ENCODE measurements at regions not wholly inside any gene's neighbourhood (a gene's known extent, or its start where the extent isn't known, plus 50 kb on each side); places are given as distances from the start of the nearest gene placed in this dataset.

DNA sequence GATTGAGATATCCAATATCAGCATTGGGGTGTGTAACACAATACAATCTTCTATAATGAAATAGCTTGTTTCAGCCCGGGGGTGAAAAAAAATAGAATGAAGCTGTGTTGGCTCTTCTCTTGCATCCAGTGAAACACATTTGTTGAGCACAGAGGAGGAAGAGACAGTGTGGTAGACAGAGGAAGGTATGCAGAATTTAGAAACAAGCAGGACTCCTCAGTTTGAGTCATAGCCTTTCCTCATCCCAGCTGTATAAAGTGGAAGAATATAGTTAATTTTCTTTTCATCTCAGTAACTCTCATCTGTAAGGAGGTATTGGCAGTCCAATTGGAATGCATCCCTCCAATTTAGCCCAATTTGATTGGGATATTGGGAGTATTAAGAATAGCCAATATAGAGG lies 302.2 kb upstream of the VLDLR start:
- Histone ChIP-seq H4K8ac (ENCODE audit: low read depth, low read length) (no peak overlapping the region), H2BK15ac (replicated peaks; ENCODE audit: low read depth) (no peak overlapping the region), H3K4ac (ENCODE audit: low read depth, low read length) (no peak overlapping the region), H3K4me1 (ENCODE audit: control insufficient read depth, low read depth, low read length) (no peaks in the 10 kb centered on the region), H2BK5ac (ENCODE audit: low read length) (no peak overlapping the region), H3K27ac (ENCODE audit: low read depth, low read length) (no peak overlapping the region), H3K79me1 (ENCODE audit: low read length) (no peaks in the 10 kb centered on the region), H3K9ac (ENCODE audit: low read length) (no peak overlapping the region), H3K4me3 (ENCODE audit: low read length) (no peak overlapping the region), H2BK120ac (ENCODE audit: low read depth, low read length) (no peak overlapping the region), H2AK5ac (ENCODE audit: low read length) (no peak overlapping the region), H3K79me2 (ENCODE audit: control insufficient read depth, insufficient read depth, low read length) (no peaks in the 10 kb centered on the region), H3K27me3 (ENCODE audit: insufficient read depth, low read length, poor library complexity) (no peaks in the 10 kb centered on the region), H3K18ac (ENCODE audit: low read length) (no peak overlapping the region), H3K4me2 (ENCODE audit: low read length) (no peak overlapping the region), H3K23ac (ENCODE audit: low read length) (no peak overlapping the region), H4K5ac (ENCODE audit: low read length) (no peak overlapping the region), H3K36me3 (ENCODE audit: control insufficient read depth, insufficient read depth, low read length) (no peaks in the 10 kb centered on the region), H3K56ac (ENCODE audit: low read length) (no peak overlapping the region)
- WGBS (ENCODE audit: extremely low coverage, insufficient coverage, low lambda C conversion rate), result no CpG with 5 or more reads among the region's 1 CpG
- no peak for DNase-seq

DNA sequence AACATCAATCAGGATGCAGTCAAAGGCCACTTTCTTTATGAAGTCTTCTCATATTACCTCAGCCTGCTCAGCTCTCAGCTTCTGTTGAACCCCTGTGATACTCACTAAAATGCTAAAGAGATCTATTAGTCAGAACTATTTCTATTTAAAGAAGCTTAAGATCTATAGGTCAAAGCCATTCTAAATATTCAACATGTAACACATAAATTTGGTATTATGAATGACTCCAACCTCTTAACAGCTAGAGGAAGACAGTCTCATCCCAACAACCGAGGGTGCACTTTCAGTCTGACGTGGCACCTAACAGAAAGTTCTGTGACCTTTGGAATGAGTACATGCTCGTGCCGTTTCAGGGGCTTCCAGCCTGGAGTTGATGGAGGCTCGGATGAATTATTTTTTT lies 301.5 kb upstream of the VLDLR start:
- Histone ChIP-seq H2AK5ac (ENCODE audit: low read length) (no peak overlapping the region), H4K5ac (ENCODE audit: low read length) (no peak overlapping the region), H3K4me1 (ENCODE audit: control insufficient read depth, low read depth, low read length) (no peaks in the 10 kb centered on the region), H3K4ac (ENCODE audit: low read depth, low read length) (no peak overlapping the region), H3K27me3 (ENCODE audit: insufficient read depth, low read length, poor library complexity) (no peaks in the 10 kb centered on the region), H4K8ac (ENCODE audit: low read depth, low read length) (no peak overlapping the region), H3K79me1 (ENCODE audit: low read length) (no peaks in the 10 kb centered on the region), H3K9ac (ENCODE audit: low read length) (no peak overlapping the region), H3K4me2 (ENCODE audit: low read length) (no peak overlapping the region), H3K36me3 (ENCODE audit: control insufficient read depth, insufficient read depth, low read length) (no peaks in the 10 kb centered on the region), H2BK15ac (replicated peaks; ENCODE audit: low read depth) (no peak overlapping the region), H3K4me3 (ENCODE audit: low read length) (no peak overlapping the region), H3K18ac (ENCODE audit: low read length) (no peak overlapping the region), H2BK5ac (ENCODE audit: low read length) (no peak overlapping the region), H3K27ac (ENCODE audit: low read depth, low read length) (no peak overlapping the region), H3K79me2 (ENCODE audit: control insufficient read depth, insufficient read depth, low read length) (no peaks in the 10 kb centered on the region), H2BK120ac (ENCODE audit: low read depth, low read length) (no peak overlapping the region), H3K23ac (ENCODE audit: low read length) (no peak overlapping the region), H3K56ac (ENCODE audit: low read length) (no peak overlapping the region)
- DNase-seq, result no peak
- no CpG with 5 or more reads among the region's 5 CpGs for WGBS (ENCODE audit: extremely low coverage, insufficient coverage, low lambda C conversion rate)

DNA sequence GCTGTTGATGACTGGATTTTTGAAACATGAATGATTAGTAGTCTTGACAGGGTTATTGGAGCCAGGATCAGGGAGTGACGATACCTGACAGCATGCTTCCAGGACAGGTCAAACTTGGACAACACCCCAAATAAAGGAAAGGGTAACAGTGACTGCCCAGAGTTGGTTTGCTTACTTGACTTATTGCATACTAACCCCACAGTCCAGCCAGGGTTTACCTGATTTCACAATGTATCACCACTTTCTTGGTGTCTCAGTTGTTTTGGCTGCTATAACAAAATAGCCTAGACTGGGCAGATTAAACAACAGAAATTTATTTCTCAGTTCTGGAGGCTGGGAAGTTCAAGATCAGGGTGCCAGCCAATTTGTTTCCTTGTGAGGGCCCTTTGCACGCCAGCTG lies 301.0 kb upstream of the VLDLR start:
- no peak for DNase-seq
- Histone ChIP-seq H4K5ac (ENCODE audit: low read length) (no peak overlapping the region), H3K56ac (ENCODE audit: low read length) (no peak overlapping the region), H3K4me3 (ENCODE audit: low read length) (no peak overlapping the region), H3K18ac (ENCODE audit: low read length) (no peak overlapping the region), H3K4me2 (ENCODE audit: low read length) (no peak overlapping the region), H2BK15ac (replicated peaks; ENCODE audit: low read depth) (no peak overlapping the region), H3K9ac (ENCODE audit: low read length) (no peak overlapping the region), H3K27ac (ENCODE audit: low read depth, low read length) (no peak overlapping the region), H2AK5ac (ENCODE audit: low read length) (no peak overlapping the region), H3K4me1 (ENCODE audit: control insufficient read depth, low read depth, low read length) (no peaks in the 10 kb centered on the region), H3K4ac (ENCODE audit: low read depth, low read length) (no peak overlapping the region), H2BK5ac (ENCODE audit: low read length) (no peak overlapping the region), H3K23ac (ENCODE audit: low read length) (no peak overlapping the region), H3K36me3 (ENCODE audit: control insufficient read depth, insufficient read depth, low read length) (no peaks in the 10 kb centered on the region), H3K79me2 (ENCODE audit: control insufficient read depth, insufficient read depth, low read length) (no peaks in the 10 kb centered on the region), H3K27me3 (ENCODE audit: insufficient read depth, low read length, poor library complexity) (no peaks in the 10 kb centered on the region), H3K79me1 (ENCODE audit: low read length) (no peaks in the 10 kb centered on the region), H2BK120ac (ENCODE audit: low read depth, low read length) (no peak overlapping the region), H4K8ac (ENCODE audit: low read depth, low read length) (no peak overlapping the region)
- WGBS (ENCODE audit: extremely low coverage, insufficient coverage, low lambda C conversion rate), result no CpG with 5 or more reads among the region's 2 CpGs

DNA sequence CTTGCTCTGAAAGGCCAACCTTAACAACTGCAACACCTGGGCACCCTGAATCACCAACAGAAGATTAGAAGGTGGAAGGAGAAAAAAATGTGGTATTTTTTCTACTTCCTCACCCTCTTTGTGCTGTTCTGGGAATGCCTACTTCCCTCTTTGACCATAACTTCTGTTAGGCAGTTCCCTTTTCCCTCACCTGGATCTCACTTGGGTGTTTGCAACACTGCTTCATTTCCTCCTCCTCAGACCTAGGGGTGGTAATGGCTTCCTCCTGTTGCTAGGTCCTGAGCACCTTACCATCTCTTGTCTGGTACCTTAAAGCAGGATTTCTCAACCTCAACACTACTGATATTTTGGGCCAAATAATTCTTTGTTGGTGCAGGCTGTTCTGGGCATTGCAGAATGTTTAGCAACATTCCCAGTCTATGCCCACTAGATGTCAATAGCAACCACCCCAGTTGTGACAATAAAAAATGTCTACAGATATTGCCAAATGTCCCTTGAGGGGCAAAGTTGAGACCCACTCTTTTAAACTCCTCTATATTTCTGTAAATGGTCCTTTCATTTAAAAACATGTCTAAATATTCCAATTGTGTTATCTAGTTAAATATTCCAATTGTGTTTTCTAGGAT lies 300.0 kb upstream of the VLDLR start:
- Histone ChIP-seq H3K4me2 (ENCODE audit: low read length) (no peak overlapping the region), H3K27me3 (ENCODE audit: insufficient read depth, low read length, poor library complexity) (no peaks in the 10 kb centered on the region)
- no peak for DNase-seq

DNA sequence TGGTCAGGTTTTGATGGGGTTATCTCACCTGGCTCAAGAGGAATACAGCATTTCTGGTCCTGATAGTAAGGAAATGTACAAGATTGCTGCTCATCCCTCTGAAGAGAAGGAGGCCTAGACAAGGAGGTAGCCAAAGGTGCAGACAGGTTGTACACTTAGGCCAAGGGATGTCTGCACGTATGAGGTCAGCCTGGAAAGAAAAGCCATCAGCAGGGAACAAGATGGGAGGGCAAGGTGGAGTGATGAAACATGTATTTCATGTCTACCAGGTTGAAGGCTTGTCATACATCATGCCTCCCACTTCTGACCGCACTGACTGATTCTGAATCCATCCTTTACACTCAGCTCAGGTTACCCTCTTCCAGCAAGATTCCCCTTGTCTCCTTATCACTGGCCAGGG lies 296.8 kb upstream of the VLDLR start:
- Histone ChIP-seq H3K18ac (ENCODE audit: low read length) (no peak overlapping the region), H3K36me3 (ENCODE audit: control insufficient read depth, insufficient read depth, low read length) (no peaks in the 10 kb centered on the region), H3K56ac (ENCODE audit: low read length) (no peak overlapping the region), H3K79me1 (ENCODE audit: low read length) (no peaks in the 10 kb centered on the region), H3K4me3 (ENCODE audit: low read length) (no peak overlapping the region), H4K5ac (ENCODE audit: low read length) (no peak overlapping the region), H2AK5ac (ENCODE audit: low read length) (no peak overlapping the region), H3K4ac (ENCODE audit: low read depth, low read length) (no peak overlapping the region), H3K9ac (ENCODE audit: low read length) (no peak overlapping the region), H2BK5ac (ENCODE audit: low read length) (no peak overlapping the region), H3K79me2 (ENCODE audit: control insufficient read depth, insufficient read depth, low read length) (no peaks in the 10 kb centered on the region), H4K8ac (ENCODE audit: low read depth, low read length) (no peak overlapping the region), H3K27me3 (ENCODE audit: insufficient read depth, low read length, poor library complexity) (no peaks in the 10 kb centered on the region), H2BK120ac (ENCODE audit: low read depth, low read length) (no peak overlapping the region), H3K4me1 (ENCODE audit: control insufficient read depth, low read depth, low read length) (no peaks in the 10 kb centered on the region), H3K27ac (ENCODE audit: low read depth, low read length) (no peak overlapping the region), H2BK15ac (replicated peaks; ENCODE audit: low read depth) (no peak overlapping the region), H3K23ac (ENCODE audit: low read length) (no peak overlapping the region), H3K4me2 (ENCODE audit: low read length) (no peak overlapping the region)
- no CpG with 5 or more reads among the region's 2 CpGs for WGBS (ENCODE audit: extremely low coverage, insufficient coverage, low lambda C conversion rate)
- no peak for DNase-seq

More for the DNA sequence above, 300.0 kb upstream of the VLDLR start:
- H3K79me2 ChIP-seq (ENCODE audit: control insufficient read depth, insufficient read depth, low read length), result no peaks in the 10 kb centered on the region
- no peak overlapping the region for H3K23ac ChIP-seq (ENCODE audit: low read length)
- H4K8ac ChIP-seq (ENCODE audit: low read depth, low read length), result no peak overlapping the region
- no peak overlapping the region for H3K4me3 ChIP-seq (ENCODE audit: low read length)
- H3K36me3 ChIP-seq (ENCODE audit: control insufficient read depth, insufficient read depth, low read length), result no peaks in the 10 kb centered on the region
- no peak overlapping the region for H3K9ac ChIP-seq (ENCODE audit: low read length)
- H3K18ac ChIP-seq (ENCODE audit: low read length), result no peak overlapping the region
- H3K4me1 ChIP-seq (ENCODE audit: control insufficient read depth, low read depth, low read length), result no peaks in the 10 kb centered on the region
- H3K4ac ChIP-seq (ENCODE audit: low read depth, low read length), result no peak overlapping the region
- H2BK15ac ChIP-seq (replicated peaks; ENCODE audit: low read depth), result no peak overlapping the region
- no peak overlapping the region for H2BK120ac ChIP-seq (ENCODE audit: low read depth, low read length)
- H3K56ac ChIP-seq (ENCODE audit: low read length), result no peak overlapping the region
- H3K79me1 ChIP-seq (ENCODE audit: low read length), result no peaks in the 10 kb centered on the region
- no peak overlapping the region for H3K27ac ChIP-seq (ENCODE audit: low read depth, low read length)
- H2BK5ac ChIP-seq (ENCODE audit: low read length), result no peak overlapping the region
- H4K5ac ChIP-seq (ENCODE audit: low read length), result no peak overlapping the region
- H2AK5ac ChIP-seq (ENCODE audit: low read length), result no peak overlapping the region

DNA sequence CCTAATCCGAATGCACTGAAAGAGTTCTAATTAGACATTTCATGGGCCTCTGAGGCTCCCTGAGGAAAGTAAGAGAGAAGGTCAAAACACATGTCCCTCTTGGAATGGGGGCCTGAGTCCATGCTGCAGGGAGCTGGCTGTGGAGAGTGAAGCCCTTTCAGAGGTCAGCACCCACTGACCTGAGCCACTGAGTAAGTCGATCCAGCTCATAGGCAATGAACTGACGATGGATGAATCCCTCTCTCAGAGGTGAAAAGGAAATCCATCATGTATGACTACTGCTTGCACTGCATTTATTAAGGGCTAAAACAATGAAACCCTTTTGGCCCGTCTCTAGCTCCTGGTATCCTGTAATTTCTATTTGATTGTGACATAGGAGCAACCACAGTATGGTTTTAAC lies 288.9 kb upstream of the VLDLR start:
- Histone ChIP-seq H3K4me1 (ENCODE audit: control insufficient read depth, low read depth, low read length) (no peaks in the 10 kb centered on the region), H2AK5ac (ENCODE audit: low read length) (no peak overlapping the region), H3K79me1 (ENCODE audit: low read length) (no peaks in the 10 kb centered on the region), H3K23ac (ENCODE audit: low read length) (no peak overlapping the region), H2BK120ac (ENCODE audit: low read depth, low read length) (no peak overlapping the region), H3K4me2 (ENCODE audit: low read length) (no peak overlapping the region), H2BK5ac (ENCODE audit: low read length) (no peak overlapping the region), H3K4ac (ENCODE audit: low read depth, low read length) (no peak overlapping the region), H3K18ac (ENCODE audit: low read length) (no peak overlapping the region), H3K79me2 (ENCODE audit: control insufficient read depth, insufficient read depth, low read length) (no peaks in the 10 kb centered on the region), H3K27me3 (ENCODE audit: insufficient read depth, low read length, poor library complexity) (no peaks in the 10 kb centered on the region), H3K9ac (ENCODE audit: low read length) (no peak overlapping the region), H3K4me3 (ENCODE audit: low read length) (no peak overlapping the region), H3K36me3 (ENCODE audit: control insufficient read depth, insufficient read depth, low read length) (no peaks in the 10 kb centered on the region), H2BK15ac (replicated peaks; ENCODE audit: low read depth) (no peak overlapping the region), H4K8ac (ENCODE audit: low read depth, low read length) (no peak overlapping the region), H4K5ac (ENCODE audit: low read length) (no peak overlapping the region), H3K56ac (ENCODE audit: low read length) (no peak overlapping the region), H3K27ac (ENCODE audit: low read depth, low read length) (no peak overlapping the region)
- WGBS (ENCODE audit: extremely low coverage, insufficient coverage, low lambda C conversion rate), result no CpG with 5 or more reads among the region's 4 CpGs
- no peak for DNase-seq
